GM12878 (cell line): ENCODE measurements at regions not wholly inside any gene's neighbourhood (a gene's known extent, or its start where the extent isn't known, plus 50 kb on each side); places are given as distances from the start of the nearest gene placed in this dataset.

ENCODE experiments used
- BHLHE40 ChIP-seq, 2 experiments: fragments of 450-650 bp in 1 of 2; IDR thresholded peaks; 2 replicates each; pipeline ENCODE4 v1.6.1; 2011 to 2017; ENCODE audit warnings: low read depth in 2 of 2, borderline replicate concordance in 1 of 2, improper control_type of control experiment in 1 of 2, low read length in 1 of 2, mild to moderate bottlenecking in 1 of 2
- CHD1 ChIP-seq: IDR thresholded peaks from 2 replicates; pipeline ENCODE4 v1.6.1; 2012; ENCODE audit warnings: low read depth, low read length, improper control_type of control experiment
- HDAC2 ChIP-seq: fragments of 200-600 bp; sonication (generic); IDR thresholded peaks from 2 replicates; pipeline ENCODE4 v1.6.1; 2017
- IKZF1 ChIP-seq: fragments of 450-650 bp; conservative IDR thresholded peaks from 2 replicates; pipeline ENCODE4 v1.6.1; 2017; ENCODE audit warnings: antibody characterized with exemption, mild to moderate bottlenecking
- KDM1A ChIP-seq: fragments of 200-600 bp; sonication (generic); IDR thresholded peaks from 2 replicates; pipeline ENCODE4 v1.6.1; 2016; ENCODE audit warnings: borderline replicate concordance
- MAX ChIP-seq: IDR thresholded peaks from 2 replicates; pipeline ENCODE4 v1.6.1; 2012; ENCODE audit warnings: low read depth, low read length, improper control_type of control experiment
- MYC ChIP-seq: IDR thresholded peaks from 2 replicates; pipeline ENCODE4 v1.6.1; 2011; ENCODE audit warnings: mild to moderate bottlenecking, low read length, moderate library complexity, inconsistent platforms; ENCODE audit not compliant: insufficient read depth, insufficient replicate concordance, insufficient read length, severe bottlenecking
- NFYB ChIP-seq: IDR thresholded peaks from 2 replicates; pipeline ENCODE4 v1.6.1; 2011; ENCODE audit warnings: low read depth, mild to moderate bottlenecking, low read length, improper control_type of control experiment, moderate library complexity; ENCODE audit not compliant: insufficient read depth
- RUNX3 ChIP-seq: IDR thresholded peaks from 2 replicates; pipeline ENCODE4 v1.6.1; 2012; ENCODE audit warnings: low read length, inconsistent platforms
- STAT3 ChIP-seq: IDR thresholded peaks from 2 replicates; pipeline ENCODE4 v1.6.1; 2011; ENCODE audit warnings: low read depth, low read length, improper control_type of control experiment
- ZBTB4 ChIP-seq: fragments of 450-650 bp; formaldehyde crosslinking; IDR thresholded peaks from 2 replicates; pipeline ENCODE4 v1.4.0; 2022; ENCODE audit warnings: mild to moderate bottlenecking, moderate library complexity
- ZNF592 ChIP-seq: fragments of 450-650 bp; IDR thresholded peaks from 2 replicates; pipeline ENCODE4 v1.6.1; 2017; ENCODE audit warnings: mild to moderate bottlenecking, moderate library complexity

GRCh38 chr21:33127154-33127867 is 57.4 kb downstream of the OLIG1 start (continued):
- TF ChIP-seq ZNF592 (no peak), CHD1 (no peak), BHLHE40 (IDR thresholded peaks at IDR 0.05; ENCODE audit: borderline replicate concordance in 1 of 2, low read depth in 2 of 2, low read length in 1 of 2) (no peak), RUNX3 (peak; percentile 30; the same call in 1 of the 2 replicates), NFYB (0 out of 2 replicates have a peak, but pooled peaks have one; percentile 10), HDAC2 (no peak), ZBTB4 (CRISPR knock-in tag) (no peak), MAX (no peak), KDM1A (no peak), STAT3 (no peak), MYC (no peak), IKZF1 (no peak)
